ENCODE measurements at regions not wholly inside any gene's neighbourhood (a gene's known extent, or its start where the extent isn't known, plus 50 kb on each side); places are given as distances from the start of the nearest gene placed in this dataset.

DNA sequence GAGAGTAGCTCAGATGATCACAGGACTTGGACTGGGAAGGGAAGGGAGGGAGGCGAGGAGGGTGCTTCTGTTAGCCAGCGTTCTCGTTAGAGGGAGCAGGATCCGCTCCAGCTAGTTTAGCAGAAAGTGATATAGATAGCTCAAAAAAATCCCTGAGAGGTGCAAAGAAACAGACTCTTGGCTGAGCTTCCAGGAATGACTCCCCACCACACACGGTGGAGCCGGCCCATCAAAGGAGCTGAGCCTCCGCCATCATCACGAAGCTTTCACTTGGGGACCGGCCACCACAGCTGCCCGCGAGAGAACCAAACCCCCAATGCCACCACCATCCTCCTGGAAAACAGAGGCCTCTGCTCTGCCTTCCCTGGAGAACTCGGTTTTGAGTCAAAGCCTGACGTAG is 124.6 kb upstream of the BCL2L14 start:
- Mint-ChIP-seq H3K4me1 (ENCODE audit: unreplicated experiment) (no peaks in the 10 kb centered on the region), H3K27me3 (peaks cover 15% of the 10 kb centered on the region), H3K36me3 (peaks cover 3% of the 10 kb centered on the region), H3K9me3 (peaks cover 4% of the 10 kb centered on the region), H3K4me3 (no peak overlapping the region), H3K27ac (no peak overlapping the region)
- DNase-seq (ENCODE audit: extremely low spot score, unreplicated experiment) = no peak
- TF ChIP-seq, protein P1, sequence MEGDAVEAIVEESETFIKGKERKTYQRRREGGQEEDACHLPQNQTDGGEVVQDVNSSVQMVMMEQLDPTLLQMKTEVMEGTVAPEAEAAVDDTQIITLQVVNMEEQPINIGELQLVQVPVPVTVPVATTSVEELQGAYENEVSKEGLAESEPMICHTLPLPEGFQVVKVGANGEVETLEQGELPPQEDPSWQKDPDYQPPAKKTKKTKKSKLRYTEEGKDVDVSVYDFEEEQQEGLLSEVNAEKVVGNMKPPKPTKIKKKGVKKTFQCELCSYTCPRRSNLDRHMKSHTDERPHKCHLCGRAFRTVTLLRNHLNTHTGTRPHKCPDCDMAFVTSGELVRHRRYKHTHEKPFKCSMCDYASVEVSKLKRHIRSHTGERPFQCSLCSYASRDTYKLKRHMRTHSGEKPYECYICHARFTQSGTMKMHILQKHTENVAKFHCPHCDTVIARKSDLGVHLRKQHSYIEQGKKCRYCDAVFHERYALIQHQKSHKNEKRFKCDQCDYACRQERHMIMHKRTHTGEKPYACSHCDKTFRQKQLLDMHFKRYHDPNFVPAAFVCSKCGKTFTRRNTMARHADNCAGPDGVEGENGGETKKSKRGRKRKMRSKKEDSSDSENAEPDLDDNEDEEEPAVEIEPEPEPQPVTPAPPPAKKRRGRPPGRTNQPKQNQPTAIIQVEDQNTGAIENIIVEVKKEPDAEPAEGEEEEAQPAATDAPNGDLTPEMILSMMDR (conservative IDR thresholded peaks at IDR 0.05) = no peak

DNA sequence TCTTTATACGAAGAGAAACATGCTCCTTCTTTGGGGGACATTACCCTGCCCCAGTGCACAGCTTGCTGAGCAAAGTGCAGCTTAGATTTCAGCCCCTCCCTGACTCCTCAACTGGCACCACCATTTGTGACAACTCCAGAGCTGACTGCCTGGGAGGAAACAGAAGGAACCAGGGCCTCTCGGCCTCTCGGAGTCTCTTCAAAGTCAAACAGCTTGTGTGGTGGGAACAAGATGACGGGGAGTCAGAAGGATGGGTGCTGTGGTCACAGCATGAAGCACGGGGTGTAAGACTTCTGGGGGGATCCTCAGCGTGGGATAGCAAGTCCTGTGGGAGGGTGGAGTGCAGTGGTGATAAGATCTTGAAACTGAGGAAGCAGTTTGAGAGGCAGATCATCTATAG is 123.5 kb upstream of the BCL2L14 start:
- Mint-ChIP-seq H3K4me3 (no peak overlapping the region), H3K9me3 (peaks cover 4% of the 10 kb centered on the region), H3K27ac (no peak overlapping the region), H3K36me3 (peaks cover 3% of the 10 kb centered on the region), H3K4me1 (ENCODE audit: unreplicated experiment) (no peaks in the 10 kb centered on the region), H3K27me3 (peaks cover 17% of the 10 kb centered on the region)
- DNase-seq (ENCODE audit: extremely low spot score, unreplicated experiment) = no peak
- TF ChIP-seq, protein P1 (conservative IDR thresholded peaks at IDR 0.05) = no peak

DNA sequence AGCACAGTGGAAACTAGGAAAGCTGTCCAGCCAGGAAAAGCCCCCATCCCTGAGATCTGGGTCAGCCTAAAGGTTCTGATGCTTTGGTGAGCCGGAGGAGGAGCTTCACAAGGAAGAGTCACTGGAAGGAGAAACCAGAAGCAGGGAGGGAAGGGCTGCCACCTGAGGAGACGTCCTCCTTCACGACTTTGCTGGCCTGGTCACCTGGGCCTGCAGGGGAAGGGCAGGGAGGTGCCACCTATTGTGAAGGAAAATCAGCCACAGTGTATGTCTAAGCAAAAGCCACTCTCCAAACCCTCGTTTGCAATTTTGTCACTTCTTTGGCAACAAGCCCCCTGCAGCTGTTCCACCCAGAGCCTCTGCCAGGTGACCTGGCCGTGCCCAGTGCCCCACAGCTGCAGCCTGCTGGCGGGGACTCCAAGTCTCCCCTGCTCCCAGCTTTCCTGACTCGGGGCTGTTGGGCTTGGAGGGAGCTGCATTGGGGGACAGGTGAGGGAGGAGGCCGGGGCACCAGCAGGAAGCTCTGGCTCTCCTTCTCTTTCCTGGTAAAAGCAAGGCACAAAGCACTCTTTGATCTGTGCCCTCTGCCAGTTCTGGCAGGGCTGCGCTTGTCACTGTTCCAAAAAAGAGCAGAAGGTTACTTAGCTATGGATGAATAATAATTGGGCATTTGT is 120.9 kb upstream of the BCL2L14 start:
- Mint-ChIP-seq H3K27me3 (peaks cover 29% of the 10 kb centered on the region), H3K9me3 (peaks cover 4% of the 10 kb centered on the region), H3K27ac (no peak overlapping the region), H3K4me3 (no peak overlapping the region), H3K36me3 (peaks cover 3% of the 10 kb centered on the region), H3K4me1 (ENCODE audit: unreplicated experiment) (peaks cover 8% of the 10 kb centered on the region)
- no peak for DNase-seq (ENCODE audit: extremely low spot score, unreplicated experiment)
- TF ChIP-seq, protein P1 (conservative IDR thresholded peaks at IDR 0.05) = no peak

DNA sequence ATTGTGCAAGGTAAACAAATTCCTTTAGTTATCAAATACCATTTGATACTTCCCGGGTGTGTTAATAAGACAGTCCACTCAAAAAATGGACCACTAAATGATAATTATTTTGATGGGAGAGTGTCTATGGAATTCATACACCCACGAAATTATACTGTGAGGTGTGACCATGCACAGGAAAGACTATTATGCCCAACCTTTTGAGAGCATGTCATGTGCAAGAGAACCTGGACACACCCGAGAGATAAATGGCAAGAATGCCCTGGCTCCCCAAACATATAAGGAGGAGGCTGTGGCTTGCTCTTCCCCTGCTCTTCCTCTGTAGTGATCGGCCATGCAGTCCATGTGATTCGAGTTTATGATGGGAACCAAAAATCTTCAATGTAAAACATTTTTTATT is 119.5 kb upstream of the BCL2L14 start:
- TF ChIP-seq, protein P1 (conservative IDR thresholded peaks at IDR 0.05) = no peak
- peak overlapping the region; percentile 14 for H3K27ac Mint-ChIP-seq
- H3K4me3 Mint-ChIP-seq = no peak overlapping the region
- H3K27me3 Mint-ChIP-seq = peaks cover 33% of the 10 kb centered on the region
- peaks cover 8% of the 10 kb centered on the region for H3K4me1 Mint-ChIP-seq (ENCODE audit: unreplicated experiment)
- H3K36me3 Mint-ChIP-seq = peaks cover 3% of the 10 kb centered on the region
- H3K9me3 Mint-ChIP-seq = peaks cover 4% of the 10 kb centered on the region
- no peak for DNase-seq (ENCODE audit: extremely low spot score, unreplicated experiment)

DNA sequence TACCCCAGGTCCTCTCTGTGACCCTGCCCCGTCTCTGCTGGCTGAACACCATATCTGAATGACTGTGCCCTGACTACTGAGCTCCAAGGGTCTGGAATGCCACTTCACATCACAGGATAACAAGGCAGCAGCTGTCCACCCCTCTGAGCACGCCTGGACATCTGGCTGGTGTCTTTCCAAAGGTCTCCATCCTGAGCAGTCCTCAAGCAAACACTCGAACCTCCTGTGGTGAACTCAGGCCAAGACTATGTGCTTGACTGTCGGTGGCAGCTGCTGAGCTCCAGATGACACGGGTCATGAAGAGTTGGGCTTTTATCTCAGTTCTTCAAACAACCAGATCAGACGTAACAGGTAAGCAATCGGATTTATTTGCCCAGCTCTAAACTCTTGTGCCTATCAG is 117.2 kb upstream of the BCL2L14 start:
- TF ChIP-seq, protein P1 (conservative IDR thresholded peaks at IDR 0.05) = no peak
- peaks cover 38% of the 10 kb centered on the region for H3K27me3 Mint-ChIP-seq
- H3K36me3 Mint-ChIP-seq = peaks cover 3% of the 10 kb centered on the region
- no peak overlapping the region for H3K27ac Mint-ChIP-seq
- H3K9me3 Mint-ChIP-seq = peaks cover 8% of the 10 kb centered on the region
- no peak for DNase-seq (ENCODE audit: extremely low spot score, unreplicated experiment)
- H3K4me1 Mint-ChIP-seq (ENCODE audit: unreplicated experiment) = peaks cover 8% of the 10 kb centered on the region
- no peak overlapping the region for H3K4me3 Mint-ChIP-seq

Data from type B pancreatic cell (in vitro differentiated cells).